PFSK-1 (cell line): ENCODE measurements at regions not wholly inside any gene's neighbourhood (a gene's known extent, or its start where the extent isn't known, plus 50 kb on each side); places are given as distances from the start of the nearest gene placed in this dataset.

ENCODE experiments used
- FOXP2 ChIP-seq: optimal IDR thresholded peaks from 2 replicates; pipeline ENCODE3; 2011; ENCODE audit warnings: borderline replicate concordance, control low read depth, inconsistent platforms; ENCODE audit not compliant: insufficient read depth; ENCODE audit errors: extremely low read length, extremely low read depth
- POLR2AphosphoS5 ChIP-seq: IDR thresholded peaks from 2 replicates; pipeline ENCODE4 v1.6.1; 2012; ENCODE audit warnings: low read depth, mild to moderate bottlenecking, control low read depth, low read length, moderate library complexity
- SIN3A ChIP-seq: IDR thresholded peaks from 2 replicates; pipeline ENCODE4 v1.6.1; 2012; ENCODE audit warnings: mild to moderate bottlenecking, low read length, moderate library complexity, borderline replicate concordance; ENCODE audit not compliant: insufficient read depth
- TAF1 ChIP-seq: IDR thresholded peaks from 2 replicates; pipeline ENCODE4 v1.6.1; 2012; ENCODE audit warnings: low read length, control low read depth, borderline replicate concordance; ENCODE audit not compliant: insufficient read depth
- TF ChIP-seq, protein P1 (sequence below), 2 experiments: IDR thresholded peaks; 2 replicates each; pipeline versions ENCODE4 v1.6.1 to v1.8.0; 2011 to 2012; ENCODE audit warnings: low read depth in 2 of 2, low read length in 2 of 2, control low read depth in 1 of 2, inconsistent platforms in 1 of 2, mild to moderate bottlenecking in 1 of 2, moderate library complexity in 1 of 2; ENCODE audit not compliant: insufficient read depth in 1 of 2

- TF ChIP-seq POLR2AphosphoS5 (no peak), TAF1 (no peak), SIN3A (no peak), FOXP2 (no peak)
- TF ChIP-seq, protein P1, sequence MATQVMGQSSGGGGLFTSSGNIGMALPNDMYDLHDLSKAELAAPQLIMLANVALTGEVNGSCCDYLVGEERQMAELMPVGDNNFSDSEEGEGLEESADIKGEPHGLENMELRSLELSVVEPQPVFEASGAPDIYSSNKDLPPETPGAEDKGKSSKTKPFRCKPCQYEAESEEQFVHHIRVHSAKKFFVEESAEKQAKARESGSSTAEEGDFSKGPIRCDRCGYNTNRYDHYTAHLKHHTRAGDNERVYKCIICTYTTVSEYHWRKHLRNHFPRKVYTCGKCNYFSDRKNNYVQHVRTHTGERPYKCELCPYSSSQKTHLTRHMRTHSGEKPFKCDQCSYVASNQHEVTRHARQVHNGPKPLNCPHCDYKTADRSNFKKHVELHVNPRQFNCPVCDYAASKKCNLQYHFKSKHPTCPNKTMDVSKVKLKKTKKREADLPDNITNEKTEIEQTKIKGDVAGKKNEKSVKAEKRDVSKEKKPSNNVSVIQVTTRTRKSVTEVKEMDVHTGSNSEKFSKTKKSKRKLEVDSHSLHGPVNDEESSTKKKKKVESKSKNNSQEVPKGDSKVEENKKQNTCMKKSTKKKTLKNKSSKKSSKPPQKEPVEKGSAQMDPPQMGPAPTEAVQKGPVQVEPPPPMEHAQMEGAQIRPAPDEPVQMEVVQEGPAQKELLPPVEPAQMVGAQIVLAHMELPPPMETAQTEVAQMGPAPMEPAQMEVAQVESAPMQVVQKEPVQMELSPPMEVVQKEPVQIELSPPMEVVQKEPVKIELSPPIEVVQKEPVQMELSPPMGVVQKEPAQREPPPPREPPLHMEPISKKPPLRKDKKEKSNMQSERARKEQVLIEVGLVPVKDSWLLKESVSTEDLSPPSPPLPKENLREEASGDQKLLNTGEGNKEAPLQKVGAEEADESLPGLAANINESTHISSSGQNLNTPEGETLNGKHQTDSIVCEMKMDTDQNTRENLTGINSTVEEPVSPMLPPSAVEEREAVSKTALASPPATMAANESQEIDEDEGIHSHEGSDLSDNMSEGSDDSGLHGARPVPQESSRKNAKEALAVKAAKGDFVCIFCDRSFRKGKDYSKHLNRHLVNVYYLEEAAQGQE (IDR thresholded peaks at IDR 0.05; ENCODE audit: insufficient read depth in 1 of 2, low read depth in 2 of 2, low read length in 2 of 2): no peak
These were observed 51.8 kb upstream of the APCDD1L start for GRCh38 chr20:58566981-58567380.

DNA sequence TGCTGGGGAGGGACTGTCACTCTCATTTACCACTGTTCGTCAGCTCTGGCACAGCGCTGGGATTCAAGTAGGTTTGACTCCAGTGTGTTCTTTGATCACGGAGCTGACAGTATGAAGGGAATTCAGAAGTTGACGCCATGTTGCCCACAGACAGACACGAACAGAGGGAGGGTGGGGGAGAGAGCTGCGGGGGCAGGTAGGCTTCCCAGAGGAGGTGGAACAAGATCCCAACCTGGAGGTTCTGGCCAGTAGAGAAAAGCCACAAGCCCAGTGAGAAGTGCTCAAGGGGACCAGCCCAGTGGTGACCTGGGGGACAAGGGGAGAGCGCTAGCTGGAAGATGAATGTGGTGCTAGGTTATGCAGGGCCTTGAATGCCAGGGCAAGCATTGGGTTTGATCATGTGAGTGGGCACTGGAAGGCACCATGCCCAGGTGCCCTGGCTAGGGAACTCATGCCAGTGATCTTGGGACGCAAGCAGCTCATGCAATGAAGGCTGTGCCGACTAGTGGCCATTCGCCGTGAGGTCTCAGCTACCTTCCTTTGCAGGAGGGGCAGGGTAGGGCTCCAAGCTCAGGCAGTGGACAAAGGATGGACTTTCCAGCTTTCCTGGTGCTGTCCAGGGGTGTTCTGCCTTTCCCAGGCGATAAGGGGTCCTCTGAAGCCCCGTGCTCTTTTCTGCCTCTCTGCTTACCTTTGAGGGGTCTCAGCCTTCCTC lies 50.4 kb upstream of the APCDD1L start:
- no peak for TF ChIP-seq TAF1
